ENCODE measurements at regions not wholly inside any gene's neighbourhood (a gene's known extent, or its start where the extent isn't known, plus 50 kb on each side); places are given as distances from the start of the nearest gene placed in this dataset.
"Not testable (repeated sequence)": the region's sequence is repeated elsewhere in the genome, so short reads cannot be mapped to it uniquely, and the experiment has no call there.

- DNase-seq: peak; percentile 5
Observed at GRCh38 chr6:128731249-128732165, 151.4 kb upstream of the LAMA2 start.

- no peak for DNase-seq
Observed at GRCh38 chr6:128727500-128727899, 155.4 kb upstream of the LAMA2 start.

- no peak for DNase-seq
Observed at GRCh38 chr6:128725271-128726233, 157.4 kb upstream of the LAMA2 start.

- DNase-seq: no peak
Observed at GRCh38 chr6:128724738-128725137, 158.2 kb upstream of the LAMA2 start.

GRCh38 chr6:128723667-128724066 is 159.3 kb upstream of the LAMA2 start:
- no peak for DNase-seq

GRCh38 chr6:128720891-128721290 is 162.0 kb upstream of the LAMA2 start:
- DNase-seq: no peak

GRCh38 chr6:128719786-128720185 is 163.2 kb upstream of the LAMA2 start:
- no peak for DNase-seq

- no peak for DNase-seq
Observed at GRCh38 chr6:128713461-128713860, 169.5 kb upstream of the LAMA2 start.

- no peak for DNase-seq
Observed at GRCh38 chr6:128712898-128713297, 170.0 kb upstream of the LAMA2 start.

- no peak for DNase-seq
Observed at GRCh38 chr6:128711149-128711548, 171.8 kb upstream of the LAMA2 start.

- no peak for DNase-seq
Observed at GRCh38 chr6:128710315-128710714, 172.6 kb upstream of the LAMA2 start.

- DNase-seq: no peak
Observed at GRCh38 chr6:128704601-128705000, 178.3 kb upstream of the LAMA2 start.

GRCh38 chr6:128703794-128704193 is 179.1 kb upstream of the LAMA2 start:
- DNase-seq: not testable (repeated sequence)

GRCh38 chr6:128696691-128697689 is 176.6 kb upstream of the PTPRK start:
- no peak for DNase-seq

GRCh38 chr6:128694303-128695009 is 174.1 kb upstream of the PTPRK start:
- DNase-seq: no peak

GRCh38 chr6:128690063-128690462 is 169.7 kb upstream of the PTPRK start:
- DNase-seq: no peak

GRCh38 chr6:128686084-128686483 is 165.7 kb upstream of the PTPRK start:
- DNase-seq: no peak

GRCh38 chr6:128676456-128676855 is 156.1 kb upstream of the PTPRK start:
- no peak for DNase-seq

GRCh38 chr6:128672023-128672422 is 151.6 kb upstream of the PTPRK start:
- DNase-seq: no peak

- DNase-seq: no peak
Observed at GRCh38 chr6:128667339-128667858, 147.0 kb upstream of the PTPRK start.

- DNase-seq: no peak
Observed at GRCh38 chr6:128666405-128666804, 146.0 kb upstream of the PTPRK start.

Measured in MV-4-11 (cell line).